Right renal pelvis (tissue), 4 donors: ENCODE measurements at regions not wholly inside any gene's neighbourhood (a gene's known extent, or its start where the extent isn't known, plus 50 kb on each side); places are given as distances from the start of the nearest gene placed in this dataset.

Experiments used
- DNase-seq, 4 donors: peaks; one replicate each; pipeline ENCODE4 v3.0.0-alpha.2; 2013; ENCODE audit warnings: low read depth in 4 of 4, low spot score in 3 of 4, missing footprints in 1 of 4

GRCh38 chr11:129723146-129723760 is 92.4 kb upstream of the TMEM45B start:
- no peak for DNase-seq

GRCh38 chr11:129723761-129724162 is 91.9 kb upstream of the TMEM45B start:
- DNase-seq = no peak

DNA sequence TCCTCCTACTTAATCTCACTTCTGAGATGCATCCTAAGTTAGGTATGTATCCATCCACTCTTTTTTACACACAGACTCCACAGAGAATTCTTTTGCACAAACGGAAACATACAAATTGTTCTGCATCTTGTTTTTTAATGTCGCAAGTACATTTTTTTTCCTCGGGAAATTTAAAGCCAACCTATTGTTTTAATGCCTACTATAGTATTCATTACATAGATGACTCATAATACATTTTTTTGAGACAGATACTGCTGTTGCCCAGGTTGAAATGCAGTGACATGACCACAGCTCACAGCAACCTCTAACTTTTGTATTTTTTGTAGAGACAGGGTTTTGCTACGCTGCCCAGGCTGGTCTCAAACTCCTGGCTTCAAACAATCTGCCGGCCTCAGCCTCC is 90.8 kb upstream of the TMEM45B start:
- no peak for DNase-seq

DNA sequence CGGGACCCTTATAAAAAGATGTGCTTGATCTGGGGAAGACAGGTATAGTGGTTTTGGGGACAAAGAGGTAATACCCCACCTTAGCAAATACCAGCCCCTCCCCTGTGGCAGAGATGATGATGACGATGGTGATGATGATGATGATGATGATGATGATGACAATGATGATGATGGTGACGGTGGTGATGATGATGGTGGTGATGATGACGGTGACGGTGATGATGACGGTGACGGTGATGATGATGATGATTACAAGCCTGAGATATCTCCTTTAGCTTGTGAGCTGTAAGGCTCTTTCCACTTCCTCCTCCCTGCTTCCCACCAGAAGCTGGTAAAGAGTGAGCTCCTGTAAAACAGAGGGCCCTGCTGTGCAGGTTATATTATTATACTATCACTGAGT is 89.5 kb upstream of the TMEM45B start:
- no peak for DNase-seq

GRCh38 chr11:129728581-129728980 is 87.1 kb upstream of the TMEM45B start:
- DNase-seq = peak in 2 of 4 donors; percentile 51 to 60

DNA sequence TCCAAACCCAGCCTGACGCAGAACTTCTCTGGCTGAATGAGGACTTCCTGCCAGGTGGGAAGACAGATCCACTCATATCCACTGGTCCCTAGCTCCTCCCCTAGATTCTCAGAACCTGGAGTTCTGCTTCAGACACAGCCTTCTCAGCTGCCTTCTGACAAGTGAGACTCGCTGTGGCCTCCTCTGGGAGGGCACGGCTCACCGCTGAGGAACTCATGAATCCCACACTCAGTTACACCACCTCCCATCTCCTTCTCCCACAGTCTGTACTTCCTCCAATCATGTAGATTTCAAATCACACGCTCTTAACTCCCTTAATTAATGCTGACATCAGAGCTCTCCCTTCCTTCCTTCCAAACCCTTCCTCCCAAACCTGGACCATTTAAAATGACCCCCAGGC is 86.4 kb upstream of the TMEM45B start:
- no peak for DNase-seq

GRCh38 chr11:129729823-129730222 is 85.8 kb upstream of the TMEM45B start:
- no peak for DNase-seq

- DNase-seq = no peak
Observed at GRCh38 chr11:129731316-129731715, 84.3 kb upstream of the TMEM45B start.

DNA sequence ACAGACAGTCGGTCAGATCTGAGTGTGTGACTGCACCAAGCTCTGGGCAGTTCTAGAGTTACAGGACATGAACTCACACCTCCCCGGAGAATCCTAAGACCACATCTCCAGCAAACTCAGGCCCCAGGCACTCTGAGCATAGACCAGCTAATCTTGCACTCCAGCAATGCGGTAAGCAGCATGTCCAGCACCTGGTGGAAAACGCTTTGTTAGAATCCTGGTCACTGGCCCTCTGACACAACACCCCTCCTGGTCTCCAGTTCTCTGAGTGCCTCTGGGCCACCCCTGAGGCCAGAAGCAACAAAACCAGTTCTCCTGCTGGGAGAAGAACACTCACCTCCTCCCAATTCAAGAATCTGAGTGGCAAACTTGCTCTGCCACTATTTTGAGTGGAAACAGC is 82.7 kb upstream of the TMEM45B start:
- DNase-seq = no peak

- DNase-seq = no peak
Observed at GRCh38 chr11:129733384-129733783, 82.3 kb upstream of the TMEM45B start.

DNA sequence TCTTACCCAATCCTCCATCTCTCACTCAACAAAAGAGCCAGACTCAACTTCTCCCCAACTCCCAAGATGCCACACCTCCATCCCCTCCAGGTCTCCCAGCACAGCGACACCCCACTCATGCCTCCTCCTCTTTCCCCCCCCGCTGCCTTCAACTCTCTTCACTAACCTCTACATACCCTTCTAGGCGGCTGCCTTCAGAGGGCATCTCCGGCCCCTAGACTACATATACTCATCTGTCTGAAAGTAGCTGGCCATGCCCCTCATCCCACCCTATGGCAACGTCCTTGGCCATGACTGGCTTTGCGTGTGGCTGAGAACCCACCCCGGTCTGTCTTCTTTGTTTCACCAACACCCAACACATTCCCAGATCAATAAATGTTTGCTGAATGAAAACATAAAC is 81.7 kb upstream of the TMEM45B start:
- DNase-seq = no peak

GRCh38 chr11:129734654-129735053 is 81.0 kb upstream of the TMEM45B start:
- DNase-seq = no peak

- DNase-seq = no peak
Observed at GRCh38 chr11:129737831-129738230, 77.8 kb upstream of the TMEM45B start.

- no peak for DNase-seq
Observed at GRCh38 chr11:129738242-129738641, 77.4 kb upstream of the TMEM45B start.

DNA sequence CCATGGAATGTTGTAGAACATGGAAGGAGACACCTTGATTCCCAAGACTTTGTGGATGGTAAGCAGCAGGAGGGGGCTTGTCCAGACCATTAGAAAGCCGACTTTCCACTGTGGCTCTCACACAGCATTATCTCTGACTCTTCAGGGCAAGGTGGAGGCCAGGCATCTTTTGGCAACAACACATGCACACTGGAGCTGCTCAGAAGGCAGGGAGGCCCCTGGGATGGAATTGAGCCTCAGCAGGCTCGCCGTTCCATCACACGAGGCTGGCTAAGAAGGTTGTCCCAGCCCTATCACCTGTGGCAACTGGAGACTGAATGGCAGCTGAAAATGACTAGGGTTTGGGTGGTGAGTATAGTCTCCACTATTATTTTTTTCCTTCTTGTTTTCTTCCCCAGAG is 76.3 kb upstream of the TMEM45B start:
- DNase-seq = no peak

DNA sequence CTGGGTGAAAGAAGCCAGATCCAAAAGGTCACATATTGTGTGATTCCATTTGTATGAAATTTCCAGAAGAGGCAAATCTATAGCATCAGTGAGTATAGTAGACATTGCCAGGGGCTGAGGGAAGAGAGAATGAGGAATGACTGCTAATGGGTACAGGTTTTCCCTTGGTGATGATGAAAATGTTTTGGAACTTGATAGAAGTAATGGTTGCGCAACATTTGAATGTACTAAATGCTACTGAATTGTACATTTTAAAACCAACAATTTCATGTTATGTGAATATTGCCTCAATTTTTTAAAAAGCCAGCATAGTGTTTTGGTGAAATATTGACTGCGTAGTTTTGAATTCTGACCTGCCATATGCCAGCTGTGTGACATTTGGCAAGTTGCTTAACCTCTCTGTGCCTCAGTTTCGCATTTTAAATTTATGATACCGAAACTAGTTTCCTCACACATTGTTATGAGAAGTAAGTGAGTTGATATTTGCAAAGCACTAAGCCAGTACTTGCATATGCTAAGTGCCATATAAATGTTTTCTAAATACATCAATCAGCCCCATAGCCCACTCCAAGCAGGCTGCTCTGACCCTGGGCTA is 75.4 kb upstream of the TMEM45B start:
- DNase-seq = no peak

DNA sequence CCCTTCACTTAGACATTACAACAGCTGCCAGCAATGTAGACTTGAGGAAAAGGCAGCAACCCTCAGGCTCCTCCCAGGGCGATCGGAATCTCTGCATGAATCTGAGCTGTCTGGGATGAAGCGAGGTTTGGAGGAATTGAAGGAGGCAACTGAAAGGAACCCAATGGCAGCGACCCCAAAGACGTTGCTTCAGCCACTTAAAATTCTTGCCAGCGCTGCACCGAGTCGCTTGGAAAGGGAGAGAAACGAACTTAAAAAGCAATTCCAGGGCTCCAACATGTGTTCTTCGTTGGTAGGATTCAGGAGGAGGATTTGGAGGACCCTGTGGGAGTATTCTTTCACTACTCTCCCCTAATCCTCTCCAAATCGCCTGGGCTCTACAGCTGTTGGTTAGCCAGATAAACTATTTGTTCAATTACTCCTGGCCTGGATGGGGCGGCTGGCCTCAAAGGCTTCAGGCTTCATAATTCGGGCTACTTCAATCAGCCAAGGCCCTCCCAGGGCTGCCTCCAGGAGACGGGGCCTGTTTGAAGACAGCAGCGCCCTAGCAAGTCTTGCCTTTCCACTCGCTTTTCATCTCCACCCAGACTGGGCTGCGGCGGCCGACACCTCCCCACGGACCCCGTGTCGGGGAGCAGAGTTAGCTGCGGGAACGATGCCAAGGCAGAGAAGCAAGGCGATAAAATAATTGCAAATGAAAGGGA is 72.4 kb upstream of the TMEM45B start:
- DNase-seq = no peak

GRCh38 chr11:129747071-129747470 is 68.6 kb upstream of the TMEM45B start:
- no peak for DNase-seq

- DNase-seq = no peak
Observed at GRCh38 chr11:129749141-129749540, 66.5 kb upstream of the TMEM45B start.

DNA sequence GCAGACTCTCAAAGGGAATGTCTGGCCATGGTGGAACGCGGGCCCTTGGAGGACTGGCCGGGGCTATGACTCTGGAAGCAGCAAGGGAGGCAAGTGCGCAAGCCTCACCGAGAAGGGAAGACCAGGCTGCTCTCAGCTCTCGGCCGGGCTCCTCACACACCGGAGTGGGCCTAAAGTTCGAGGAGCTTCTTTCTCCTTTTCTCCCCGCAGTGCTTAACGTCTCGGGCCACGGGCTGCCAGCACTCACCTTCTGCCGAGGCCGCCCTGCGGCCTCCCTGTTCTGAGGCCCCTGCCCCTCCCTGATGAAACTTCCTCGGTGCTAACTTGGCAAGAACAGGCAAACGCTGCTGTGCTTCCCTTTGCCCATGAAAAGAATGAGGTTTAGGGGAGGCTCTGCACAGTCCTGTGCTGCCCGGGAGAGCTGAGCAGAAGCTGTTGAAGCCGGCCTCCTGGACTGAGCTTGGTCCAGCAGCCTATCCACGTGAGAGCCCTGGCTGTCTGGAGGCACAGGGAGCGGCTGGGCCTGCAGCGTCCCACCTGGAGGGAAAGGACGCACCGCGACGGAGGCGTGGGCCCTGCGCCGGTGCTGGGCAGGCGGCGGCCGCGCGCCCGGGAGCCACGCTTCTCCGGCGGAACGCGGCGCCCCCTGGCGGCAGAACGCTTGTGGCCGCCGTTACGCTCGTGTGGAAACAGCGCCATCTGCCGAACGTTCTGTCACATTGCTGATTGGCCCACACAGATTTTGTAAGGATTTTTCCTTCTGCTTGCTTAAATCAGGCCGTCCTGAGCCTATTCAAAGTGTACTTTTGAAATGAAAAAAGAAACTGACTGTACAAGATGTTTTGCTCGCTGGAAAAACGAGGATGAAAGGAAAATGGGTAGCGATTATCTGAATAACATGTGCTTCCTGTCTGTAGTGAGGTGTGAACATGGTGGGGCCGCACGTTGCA is 65.0 kb upstream of the TMEM45B start:
- DNase-seq = peak in 3 of 4 donors; percentile 56 to 71 (median 57)

- no peak for DNase-seq
Observed at GRCh38 chr11:129751511-129751910, 64.1 kb upstream of the TMEM45B start.
